NB4 (cell line): ENCODE measurements at regions not wholly inside any gene's neighbourhood (a gene's known extent, or its start where the extent isn't known, plus 50 kb on each side); places are given as distances from the start of the nearest gene placed in this dataset.
A peak's percentile ranks its signal among the peaks of the same experiment; 100 is the strongest.

Source experiments
- DNase-seq: peaks from one replicate; pipeline ENCODE4 v3.0.0; 2010; ENCODE audit warnings: low read depth
- H3K4me3 ChIP-seq: one replicate; pipeline ENCODE4 v1.5.1; 2011; ENCODE audit warnings: mild to moderate bottlenecking, low read depth, low read length, moderate library complexity
- MYC ChIP-seq: IDR thresholded peaks from 2 replicates; pipeline ENCODE4 v1.6.1; 2011; ENCODE audit warnings: low read depth, low read length
- POLR2A ChIP-seq: IDR thresholded peaks from 2 replicates; pipeline ENCODE4 v1.6.1; 2011; ENCODE audit warnings: mild to moderate bottlenecking; ENCODE audit not compliant: insufficient read length; ENCODE audit errors: extremely low read depth
- TF ChIP-seq, protein P1 (sequence below): IDR thresholded peaks from 2 replicates; pipeline ENCODE4 v1.6.1; 2011; ENCODE audit warnings: low read depth, low read length
- TF ChIP-seq, protein P2 (sequence below): IDR thresholded peaks from one replicate; pipeline ENCODE4 v1.5.1; 2012; ENCODE audit warnings: low read depth, low read length

DNA sequence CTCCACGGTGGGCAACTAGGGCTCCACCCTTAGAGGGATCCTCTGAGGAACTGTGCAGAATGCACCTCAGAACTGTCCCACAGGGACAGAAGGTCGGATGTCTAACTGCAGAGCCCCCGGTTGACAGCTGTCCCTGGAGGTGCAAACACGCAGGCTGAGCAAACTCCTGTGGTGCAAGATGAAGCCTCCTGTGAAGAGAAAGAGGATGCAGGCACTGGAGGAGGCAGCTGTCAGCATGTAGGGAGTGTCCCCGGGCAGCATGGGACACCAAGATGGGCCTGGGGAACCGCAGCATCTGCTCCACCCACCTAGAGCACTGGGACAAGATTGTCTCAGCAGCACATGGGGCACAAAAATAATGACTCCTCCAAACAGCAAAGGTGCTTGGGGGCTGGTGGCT is 258.9 kb downstream of the ABHD5 start:
- peak; percentile 80 for DNase-seq
- TF ChIP-seq, protein P1, sequence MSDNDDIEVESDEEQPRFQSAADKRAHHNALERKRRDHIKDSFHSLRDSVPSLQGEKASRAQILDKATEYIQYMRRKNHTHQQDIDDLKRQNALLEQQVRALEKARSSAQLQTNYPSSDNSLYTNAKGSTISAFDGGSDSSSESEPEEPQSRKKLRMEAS, result no peak
- TF ChIP-seq, protein P2, sequence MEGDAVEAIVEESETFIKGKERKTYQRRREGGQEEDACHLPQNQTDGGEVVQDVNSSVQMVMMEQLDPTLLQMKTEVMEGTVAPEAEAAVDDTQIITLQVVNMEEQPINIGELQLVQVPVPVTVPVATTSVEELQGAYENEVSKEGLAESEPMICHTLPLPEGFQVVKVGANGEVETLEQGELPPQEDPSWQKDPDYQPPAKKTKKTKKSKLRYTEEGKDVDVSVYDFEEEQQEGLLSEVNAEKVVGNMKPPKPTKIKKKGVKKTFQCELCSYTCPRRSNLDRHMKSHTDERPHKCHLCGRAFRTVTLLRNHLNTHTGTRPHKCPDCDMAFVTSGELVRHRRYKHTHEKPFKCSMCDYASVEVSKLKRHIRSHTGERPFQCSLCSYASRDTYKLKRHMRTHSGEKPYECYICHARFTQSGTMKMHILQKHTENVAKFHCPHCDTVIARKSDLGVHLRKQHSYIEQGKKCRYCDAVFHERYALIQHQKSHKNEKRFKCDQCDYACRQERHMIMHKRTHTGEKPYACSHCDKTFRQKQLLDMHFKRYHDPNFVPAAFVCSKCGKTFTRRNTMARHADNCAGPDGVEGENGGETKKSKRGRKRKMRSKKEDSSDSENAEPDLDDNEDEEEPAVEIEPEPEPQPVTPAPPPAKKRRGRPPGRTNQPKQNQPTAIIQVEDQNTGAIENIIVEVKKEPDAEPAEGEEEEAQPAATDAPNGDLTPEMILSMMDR, result no peak
- TF ChIP-seq POLR2A (no peak), MYC (no peak)
- no peak overlapping the region for H3K4me3 ChIP-seq

DNA sequence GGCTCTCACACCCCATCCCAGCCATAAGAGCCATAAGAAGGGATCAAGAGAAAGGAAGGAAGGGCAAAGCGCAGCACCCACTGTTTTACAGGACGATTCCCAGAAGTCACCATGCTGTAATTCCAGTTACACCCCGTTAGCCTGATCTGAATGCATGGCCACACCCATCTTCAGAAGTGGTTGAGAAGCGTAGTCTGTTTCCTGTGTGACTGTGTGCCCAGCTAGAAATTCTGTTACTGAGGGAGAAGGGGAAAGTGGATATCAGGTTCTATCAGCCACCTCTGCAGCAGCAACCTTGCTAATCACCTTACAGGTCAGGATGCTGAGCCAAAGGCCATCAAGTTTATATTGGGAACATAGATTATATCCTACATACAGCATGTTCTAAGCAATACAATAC is 260.0 kb downstream of the ABHD5 start:
- DNase-seq, result no peak
- TF ChIP-seq, protein P1, result no peak
- no peak for TF ChIP-seq MYC
- TF ChIP-seq POLR2A, result no peak
- TF ChIP-seq, protein P2, result no peak
- H3K4me3 ChIP-seq, result no peak overlapping the region

DNA sequence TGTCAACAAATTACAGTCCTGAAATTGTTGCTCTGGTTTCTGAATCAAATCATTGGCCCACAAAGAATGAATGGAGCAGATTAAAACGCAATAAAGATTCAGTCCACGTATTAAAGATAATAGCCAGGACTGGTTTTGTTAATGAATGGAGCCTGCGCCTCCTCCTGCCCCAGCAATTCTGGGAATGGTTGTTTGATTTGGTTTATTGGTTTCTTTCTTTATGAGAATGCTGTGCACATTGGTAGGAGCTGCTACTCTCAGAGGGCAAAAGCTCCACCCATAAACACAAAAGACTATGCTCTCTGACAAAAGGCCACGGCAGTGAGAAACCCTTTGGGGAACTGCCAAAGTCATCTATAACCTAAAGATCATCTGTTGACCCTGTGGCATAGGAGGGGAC is 261.1 kb downstream of the ABHD5 start:
- TF ChIP-seq MYC (no peak), POLR2A (no peak)
- TF ChIP-seq, protein P2, result no peak
- TF ChIP-seq, protein P1, result no peak

DNA sequence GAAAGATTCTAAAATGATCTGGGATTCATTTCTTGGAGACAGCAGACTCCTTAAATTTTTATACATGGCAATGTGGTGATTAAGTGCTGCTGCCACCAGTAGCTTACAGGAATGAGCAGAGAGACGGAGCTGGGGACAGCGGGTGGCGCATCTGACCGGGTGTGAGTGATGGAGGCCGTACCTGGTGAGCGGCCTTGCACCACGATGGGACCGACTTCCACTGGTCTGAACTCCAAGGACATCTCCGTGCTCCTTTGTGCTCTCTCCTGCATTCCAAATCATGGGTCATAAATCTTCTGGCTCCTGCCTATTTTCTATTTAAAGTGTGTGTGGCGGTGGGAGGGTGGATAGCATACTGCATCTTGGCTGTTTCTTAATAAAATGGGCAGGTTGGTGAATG is 262.6 kb downstream of the ABHD5 start:
- no peak for TF ChIP-seq POLR2A
- TF ChIP-seq MYC, result no peak
- TF ChIP-seq, protein P2, result no peak
- TF ChIP-seq, protein P1, result no peak
- no peak for DNase-seq

More for the DNA sequence above, 261.1 kb downstream of the ABHD5 start:
- no peak overlapping the region for H3K4me3 ChIP-seq
- DNase-seq, result no peak

DNA sequence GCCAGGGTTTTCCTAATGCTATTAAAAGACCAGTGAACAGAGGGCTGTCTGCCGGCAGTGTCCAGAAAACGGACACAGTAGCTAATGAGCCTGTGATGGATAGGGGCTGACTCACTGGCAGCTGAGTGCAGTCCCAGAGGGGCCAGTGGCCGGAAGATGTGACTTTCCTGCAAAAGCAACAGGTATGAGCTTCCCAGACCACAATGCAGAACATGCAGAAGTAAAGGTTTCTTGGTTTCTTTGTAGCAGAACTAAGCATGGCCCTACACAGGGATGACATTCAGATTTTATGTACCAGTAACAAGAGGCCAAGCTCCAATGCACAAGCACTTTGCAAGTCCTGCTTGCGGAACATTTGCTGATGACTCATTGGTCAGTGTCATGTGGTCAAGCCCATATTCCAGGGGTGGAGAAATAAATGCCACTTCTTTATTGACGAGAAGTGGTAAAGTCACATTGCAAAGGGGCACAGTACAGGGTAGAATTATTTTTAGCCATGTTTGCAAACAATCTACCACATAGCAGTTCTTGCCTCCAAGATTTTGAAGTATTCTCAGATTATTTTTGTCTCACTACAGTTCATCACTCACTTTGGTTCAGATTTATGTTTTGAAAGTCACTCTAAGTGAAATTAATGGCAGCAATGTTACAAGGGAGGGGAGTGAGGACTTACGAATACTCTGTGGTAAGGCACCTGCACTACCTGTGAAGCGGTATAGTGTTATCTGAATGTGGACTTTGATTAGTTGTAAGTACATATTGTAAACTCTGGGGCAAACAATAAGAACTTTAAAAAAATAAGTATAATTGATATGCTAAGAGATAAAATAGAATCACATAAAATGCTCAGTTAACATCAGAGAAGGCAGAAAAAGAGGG is 263.3 kb downstream of the ABHD5 start:
- 0 out of 2 replicates have a peak, but pooled peaks have one; percentile 9 for TF ChIP-seq MYC
- TF ChIP-seq, protein P1, result peak; percentile 46; the same call in 1 of the 2 replicates
- no peak for TF ChIP-seq POLR2A
- TF ChIP-seq, protein P2, result no peak
- no peak overlapping the region for H3K4me3 ChIP-seq
- DNase-seq, result peak; percentile 80

More for the DNA sequence above, 262.6 kb downstream of the ABHD5 start:
- H3K4me3 ChIP-seq, result no peak overlapping the region

DNA sequence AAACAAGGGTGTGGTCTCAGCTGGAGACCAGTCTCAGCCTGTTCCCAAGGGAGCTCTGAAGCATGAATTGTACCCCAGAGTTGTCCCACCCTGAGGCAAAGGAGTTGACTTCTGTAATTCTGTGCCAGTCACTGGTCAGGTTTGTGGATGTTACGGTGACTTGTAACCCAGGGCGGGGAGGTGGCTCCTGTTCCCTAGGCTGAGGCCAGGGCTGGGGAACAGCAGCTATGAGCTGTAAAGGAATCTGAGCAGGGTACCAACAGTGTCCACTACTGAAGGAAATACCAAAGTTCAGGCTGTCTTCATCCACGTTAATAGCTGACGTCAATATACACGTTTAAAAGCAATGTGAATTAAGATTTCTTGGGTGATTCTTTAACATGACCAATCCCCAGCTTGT is 266.2 kb downstream of the ABHD5 start:
- no peak overlapping the region for H3K4me3 ChIP-seq
- DNase-seq, result no peak
- TF ChIP-seq, protein P1, result no peak
- TF ChIP-seq MYC (no peak), POLR2A (no peak)
- TF ChIP-seq, protein P2, result no peak
